ENCODE measurements at regions not wholly inside any gene's neighbourhood (a gene's known extent, or its start where the extent isn't known, plus 50 kb on each side); places are given as distances from the start of the nearest gene placed in this dataset.

GRCh38 chr5:92505925-92506324, 1075.1 kb downstream of the NR2F1-AS1 start:
- Histone ChIP-seq H3K9ac (ENCODE audit: low read length) (no peak overlapping the region), H3K4me2 (replicated peaks; ENCODE audit: low read depth, low read length, poor library complexity, severe bottlenecking) (no peak overlapping the region), H3K36me3 (replicated peaks in 1 of 2; ENCODE audit: control extremely low read depth in 1 of 2, control insufficient read depth in 1 of 2, extremely low read depth in 1 of 2, insufficient read depth in 2 of 2, low read length in 1 of 2) (no peaks in the 10 kb centered on the region), H3K9me3 (ENCODE audit: control extremely low read depth in 1 of 3, control insufficient read depth in 2 of 3, insufficient read depth in 1 of 3, low read length in 2 of 3) (peaks cover 0 to 10% (median 2%) of the 10 kb centered on the region in 3 donors), H3K27ac (ENCODE audit: low read length in 2 of 2) (no peak overlapping the region), H4K20me1 (ENCODE audit: control insufficient read depth, insufficient read depth, low read length, poor library complexity, severe bottlenecking) (no peaks in the 10 kb centered on the region), H2AFZ (ENCODE audit: insufficient read depth, low read depth, low read length, poor library complexity, severe bottlenecking) (no peak overlapping the region), H3K27me3 (replicated peaks in 1 of 4; ENCODE audit: control extremely low read depth in 1 of 4, control insufficient read depth in 3 of 4, insufficient read depth in 4 of 4, low read length in 3 of 4) (no peaks in the 10 kb centered on the region), H3K79me2 (ENCODE audit: control insufficient read depth, insufficient read depth, low read length) (no peaks in the 10 kb centered on the region), H3K4me1 (ENCODE audit: control insufficient read depth in 2 of 2, insufficient read depth in 2 of 2, low read length in 2 of 2) (no peaks in the 10 kb centered on the region), H3K4me3 (ENCODE audit: control extremely low read depth in 1 of 5, extremely low read depth in 1 of 5, insufficient read depth in 1 of 5, low read depth in 2 of 5, low read length in 4 of 5) (no peak overlapping the region)
- DNase-seq (no peak), ATAC-seq (ENCODE audit: low read depth) (no peak)
- Mint-ChIP-seq H3K4me3 (no peak overlapping the region), H3K27ac (no peak overlapping the region), H3K9me3 (ENCODE audit: insufficient read depth) (peaks cover 13% of the 10 kb centered on the region), H3K4me1 (no peaks in the 10 kb centered on the region), H3K27me3 (no peaks in the 10 kb centered on the region)
- ChIA-PET CTCF (no interaction called here), POLR2A (no interaction called here)
- TF ChIP-seq CTCF (IDR thresholded peaks at IDR 0.05) (no peak), EZH2 (IDR thresholded peaks at IDR 0.05; ENCODE audit: borderline replicate concordance, insufficient read depth, low read depth, low read length, poor library complexity, severe bottlenecking) (no peak)
- intact Hi-C loops (cut with micrococcal nuclease) = no loop called here

DNA sequence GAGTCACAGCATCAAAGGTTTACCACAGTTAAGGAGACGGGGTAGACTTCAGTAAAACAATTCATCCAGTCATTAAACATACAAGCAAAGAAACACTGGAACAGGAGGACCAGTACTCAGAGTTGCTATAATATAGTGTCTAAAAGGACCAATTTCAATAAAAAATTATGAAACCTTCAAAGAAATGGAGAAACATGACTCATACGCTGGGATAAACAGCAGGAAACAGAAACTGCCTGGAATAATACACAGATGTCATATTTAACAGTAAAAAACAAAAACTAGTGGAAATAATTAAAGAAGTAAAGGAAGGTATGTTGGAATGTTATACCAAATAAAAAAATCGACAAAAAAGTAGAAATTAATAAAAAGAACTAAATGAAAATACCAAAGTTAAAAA, 1075.9 kb downstream of the NR2F1-AS1 start:
- Histone ChIP-seq H4K20me1 (ENCODE audit: control insufficient read depth, insufficient read depth, low read length, poor library complexity, severe bottlenecking) (no peaks in the 10 kb centered on the region), H3K9ac (ENCODE audit: low read length) (no peak overlapping the region), H3K4me2 (replicated peaks; ENCODE audit: low read depth, low read length, poor library complexity, severe bottlenecking) (no peak overlapping the region), H3K4me3 (ENCODE audit: control extremely low read depth in 1 of 5, extremely low read depth in 1 of 5, insufficient read depth in 1 of 5, low read depth in 2 of 5, low read length in 4 of 5) (no peak overlapping the region), H3K27me3 (replicated peaks in 1 of 4; ENCODE audit: control extremely low read depth in 1 of 4, control insufficient read depth in 3 of 4, insufficient read depth in 4 of 4, low read length in 3 of 4) (no peaks in the 10 kb centered on the region), H2AFZ (ENCODE audit: insufficient read depth, low read depth, low read length, poor library complexity, severe bottlenecking) (no peak overlapping the region), H3K79me2 (ENCODE audit: control insufficient read depth, insufficient read depth, low read length) (no peaks in the 10 kb centered on the region), H3K27ac (ENCODE audit: low read length in 2 of 2) (no peak overlapping the region), H3K36me3 (replicated peaks in 1 of 2; ENCODE audit: control extremely low read depth in 1 of 2, control insufficient read depth in 1 of 2, extremely low read depth in 1 of 2, insufficient read depth in 2 of 2, low read length in 1 of 2) (no peaks in the 10 kb centered on the region), H3K4me1 (ENCODE audit: control insufficient read depth in 2 of 2, insufficient read depth in 2 of 2, low read length in 2 of 2) (no peaks in the 10 kb centered on the region), H3K9me3 (ENCODE audit: control extremely low read depth in 1 of 3, control insufficient read depth in 2 of 3, insufficient read depth in 1 of 3, low read length in 2 of 3) (peaks cover 0 to 9% (median under 1%) of the 10 kb centered on the region in 3 donors)
- ChIA-PET POLR2A (no interaction called here), CTCF (no interaction called here)
- no peaks in the 10 kb centered on the region for H3K27me3 Mint-ChIP-seq
- no peaks in the 10 kb centered on the region for H3K4me1 Mint-ChIP-seq
- H3K4me3 Mint-ChIP-seq = no peak overlapping the region
- no CpG with 5 or more reads among the region's 3 CpGs for WGBS (ENCODE audit: insufficient coverage)
- ATAC-seq (ENCODE audit: low read depth) (no peak), DNase-seq (no peak)
- no peak overlapping the region for H3K27ac Mint-ChIP-seq
- H3K9me3 Mint-ChIP-seq (ENCODE audit: insufficient read depth) = peaks cover 8% of the 10 kb centered on the region
- intact Hi-C loops (cut with micrococcal nuclease) = no loop called here
- TF ChIP-seq EZH2 (IDR thresholded peaks at IDR 0.05; ENCODE audit: borderline replicate concordance, insufficient read depth, low read depth, low read length, poor library complexity, severe bottlenecking) (no peak), CTCF (IDR thresholded peaks at IDR 0.05) (no peak)

Measured in B cell (primary cell).